HG02610 (cell line): ENCODE measurements at regions not wholly inside any gene's neighbourhood (a gene's known extent, or its start where the extent isn't known, plus 50 kb on each side); places are given as distances from the start of the nearest gene placed in this dataset.
"Not testable (repeated sequence)": the region's sequence is repeated elsewhere in the genome, so short reads cannot be mapped to it uniquely, and the experiment has no call there.

Experiments used
- ATAC-seq: cut with Tn5 transposase; IDR thresholded peaks from one replicate; pipeline ENCODE4 v1.9.1; 2021; ENCODE audit warnings: mild to moderate bottlenecking, moderate library complexity; ENCODE audit not compliant: unreplicated experiment

GRCh38 chr15:20348291-20348899, 193.2 kb downstream of the GOLGA6L6 start:
- no peak for ATAC-seq

- ATAC-seq = no peak
These were observed 195.4 kb downstream of the GOLGA6L6 start for GRCh38 chr15:20346082-20346805.

GRCh38 chr15:20345401-20345958, 196.1 kb downstream of the GOLGA6L6 start:
- ATAC-seq = no peak

DNA sequence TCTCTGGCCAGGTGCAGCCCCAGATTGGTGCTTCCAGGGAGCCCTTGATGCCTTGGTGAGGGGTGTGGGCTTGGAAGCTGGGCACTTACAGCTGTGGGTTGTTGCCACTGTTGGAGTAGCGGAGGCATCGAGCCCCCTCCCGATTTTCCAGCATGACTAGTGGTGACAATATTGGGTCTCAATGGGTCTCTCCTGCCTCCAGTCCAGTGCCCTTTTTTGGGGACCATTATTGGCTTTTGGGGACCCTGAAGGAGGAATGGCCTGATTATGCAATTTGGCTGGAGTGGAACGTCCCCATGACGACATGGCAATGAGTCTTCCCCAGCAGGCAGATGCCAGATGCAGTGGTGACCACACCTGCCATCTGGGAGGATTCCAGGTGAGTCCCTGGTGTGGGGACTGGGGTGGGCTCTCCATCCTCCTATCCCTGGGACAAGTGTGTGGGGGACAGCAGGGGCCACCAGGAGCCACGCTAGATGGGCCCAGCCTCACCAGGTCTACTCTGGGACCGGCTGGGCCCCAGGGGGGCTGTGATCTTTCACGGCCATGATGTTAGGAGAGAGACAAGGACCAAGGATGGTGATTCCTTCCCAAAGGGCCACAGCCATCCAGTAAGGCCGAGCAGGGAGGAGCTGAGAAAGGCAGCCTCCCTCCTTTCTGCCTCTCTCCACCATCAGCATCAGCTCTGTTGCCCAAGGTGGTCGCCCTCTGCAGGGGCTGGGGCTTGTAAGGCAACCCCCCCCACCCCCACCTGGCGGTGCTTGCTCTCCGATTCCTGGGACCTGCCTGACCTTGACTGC, 196.8 kb downstream of the GOLGA6L6 start:
- no peak for ATAC-seq

GRCh38 chr15:20343395-20344211, 198.0 kb downstream of the GOLGA6L6 start:
- ATAC-seq = not testable (repeated sequence)

GRCh38 chr15:20342601-20343394, 198.8 kb downstream of the GOLGA6L6 start:
- not testable (repeated sequence) for ATAC-seq

DNA sequence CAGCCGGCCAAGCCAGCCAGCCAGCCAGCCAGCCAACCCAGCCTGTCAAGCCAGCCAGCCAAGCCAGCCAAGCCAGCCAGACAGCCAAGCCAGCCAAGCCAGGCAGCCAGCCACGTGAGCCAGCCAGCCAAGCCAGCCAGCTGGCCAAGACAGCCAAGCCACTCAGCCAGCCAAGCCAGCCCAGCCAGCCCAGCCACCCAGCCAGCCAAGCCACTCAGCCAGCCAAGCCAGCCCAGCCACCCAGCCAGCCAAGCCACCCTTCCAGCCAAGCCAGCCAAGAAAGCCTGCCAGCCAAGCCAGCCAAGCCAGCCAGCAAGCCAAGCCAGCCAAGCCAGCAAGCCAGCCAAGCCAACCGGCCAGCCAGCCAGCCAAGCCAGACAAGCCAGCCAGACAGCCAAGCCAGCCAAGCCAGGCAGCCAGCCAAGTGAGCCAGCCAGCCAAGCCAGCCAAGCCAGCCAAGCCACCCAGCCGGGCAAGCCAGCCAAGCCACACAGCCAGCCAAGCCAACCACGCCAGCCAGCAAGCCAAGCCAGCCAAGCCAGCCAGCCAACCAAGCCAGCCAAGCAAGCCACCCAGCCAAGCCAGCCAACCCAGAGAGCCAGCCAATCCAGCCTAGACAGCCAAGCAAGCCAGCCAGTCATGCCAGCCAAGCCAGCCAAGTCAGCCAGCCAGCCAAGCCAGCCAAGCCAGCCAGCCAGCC, 199.5 kb downstream of the GOLGA6L6 start:
- ATAC-seq = no peak

- no peak for ATAC-seq
These were observed 200.5 kb downstream of the GOLGA6L6 start for GRCh38 chr15:20340931-20341661.

DNA sequence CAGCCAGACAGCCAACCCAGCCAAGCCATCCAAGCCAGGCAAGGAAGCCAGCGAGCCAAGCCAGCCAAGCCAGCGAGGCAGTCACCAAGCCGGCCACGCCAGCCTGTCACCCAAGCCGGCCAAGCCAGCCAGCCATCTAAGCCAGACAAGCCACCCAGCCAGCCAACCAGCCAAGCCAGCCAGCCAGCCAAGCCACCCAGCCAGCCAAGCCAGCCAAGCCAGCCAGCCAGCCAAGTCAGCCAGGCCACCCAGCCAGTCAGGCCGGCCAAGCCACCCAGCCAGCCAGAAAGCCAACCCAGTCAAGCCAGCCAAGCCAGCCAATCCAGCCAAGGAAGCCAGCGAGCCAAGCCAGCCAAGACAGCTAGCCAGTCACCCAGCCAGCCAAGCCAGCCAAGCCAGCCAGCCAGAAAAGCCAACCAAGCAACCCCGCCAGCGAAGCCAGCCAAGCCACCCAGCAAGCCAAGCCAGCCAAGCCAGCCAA, 201.2 kb downstream of the GOLGA6L6 start:
- ATAC-seq = no peak

DNA sequence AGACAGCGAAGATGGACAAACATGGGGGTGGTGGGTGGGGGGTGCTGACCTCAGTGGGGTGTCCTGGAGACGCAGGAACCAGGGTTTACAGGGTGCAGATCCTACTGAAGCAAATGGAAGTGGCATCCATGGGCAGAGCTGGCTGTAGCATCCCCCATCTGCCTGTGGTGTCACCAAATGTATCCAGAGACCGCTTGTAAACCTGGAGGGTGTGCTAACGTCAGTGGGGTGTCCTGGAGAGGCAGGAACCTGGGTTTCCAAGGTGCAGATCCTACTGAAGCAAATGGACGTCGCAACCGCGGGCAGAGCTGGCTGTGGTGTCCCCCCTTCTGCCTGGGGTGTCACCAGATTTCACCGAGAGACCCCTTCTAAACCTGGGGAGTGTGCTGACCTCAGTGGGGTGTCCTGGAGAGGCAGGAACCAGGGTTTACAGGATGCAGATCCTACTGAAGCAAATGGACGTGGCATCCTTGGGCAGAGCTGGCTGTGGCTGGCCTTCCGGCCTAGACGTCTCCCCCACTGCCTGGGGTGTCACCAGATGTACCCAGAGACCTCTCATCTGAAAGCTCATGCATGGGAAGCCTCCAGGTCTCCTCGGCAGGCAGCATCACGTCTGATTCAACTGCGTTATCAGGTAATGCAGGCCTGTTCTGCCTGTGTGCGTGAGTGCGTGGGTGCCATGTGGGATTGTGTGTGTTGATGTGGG, 202.4 kb downstream of the GOLGA6L6 start:
- ATAC-seq = not testable (repeated sequence)

- not testable (repeated sequence) for ATAC-seq
These were observed 202.9 kb downstream of the GOLGA6L6 start for GRCh38 chr15:20338671-20339070.

DNA sequence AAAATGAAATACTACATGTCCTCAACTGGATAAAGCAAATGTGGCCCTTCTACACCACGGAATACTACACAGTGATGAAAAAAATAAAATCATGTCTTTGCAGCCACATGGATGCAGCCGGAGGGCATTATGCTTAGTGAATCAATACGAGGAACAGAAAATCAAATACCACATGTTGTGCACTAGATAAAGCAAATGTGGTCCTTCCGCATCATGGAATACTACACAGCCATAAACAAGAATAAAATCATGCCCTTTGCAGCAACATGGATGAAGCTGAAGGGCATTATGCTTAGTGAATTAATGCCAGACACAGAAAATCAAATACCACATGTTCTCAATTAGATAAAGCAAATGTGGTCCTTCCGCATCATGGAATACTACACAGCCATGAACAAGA, 204.4 kb downstream of the GOLGA6L6 start:
- not testable (repeated sequence) for ATAC-seq

- ATAC-seq = not testable (repeated sequence)
These were observed 207.1 kb downstream of the GOLGA6L6 start for GRCh38 chr15:20334451-20334850.

GRCh38 chr15:20325751-20326150, 215.8 kb downstream of the GOLGA6L6 start:
- ATAC-seq = not testable (repeated sequence)

DNA sequence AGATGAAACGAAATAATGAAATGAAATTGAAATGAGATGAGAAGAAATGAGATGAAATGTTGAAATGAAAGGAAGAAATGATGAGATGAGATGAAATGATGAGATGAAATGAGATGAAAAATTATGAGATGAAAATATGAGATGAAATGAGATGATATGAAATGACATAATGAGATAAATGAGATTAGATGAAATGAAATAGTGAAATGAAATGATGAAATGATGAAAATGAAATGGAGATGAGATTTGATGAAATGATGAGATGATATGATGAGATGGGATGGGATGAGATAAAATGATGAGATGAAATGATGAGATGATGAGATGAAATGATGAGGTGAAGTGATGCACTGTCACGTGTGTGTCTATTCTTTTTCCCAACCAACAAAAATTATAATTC, 224.5 kb downstream of the GOLGA6L6 start:
- ATAC-seq = not testable (repeated sequence)

DNA sequence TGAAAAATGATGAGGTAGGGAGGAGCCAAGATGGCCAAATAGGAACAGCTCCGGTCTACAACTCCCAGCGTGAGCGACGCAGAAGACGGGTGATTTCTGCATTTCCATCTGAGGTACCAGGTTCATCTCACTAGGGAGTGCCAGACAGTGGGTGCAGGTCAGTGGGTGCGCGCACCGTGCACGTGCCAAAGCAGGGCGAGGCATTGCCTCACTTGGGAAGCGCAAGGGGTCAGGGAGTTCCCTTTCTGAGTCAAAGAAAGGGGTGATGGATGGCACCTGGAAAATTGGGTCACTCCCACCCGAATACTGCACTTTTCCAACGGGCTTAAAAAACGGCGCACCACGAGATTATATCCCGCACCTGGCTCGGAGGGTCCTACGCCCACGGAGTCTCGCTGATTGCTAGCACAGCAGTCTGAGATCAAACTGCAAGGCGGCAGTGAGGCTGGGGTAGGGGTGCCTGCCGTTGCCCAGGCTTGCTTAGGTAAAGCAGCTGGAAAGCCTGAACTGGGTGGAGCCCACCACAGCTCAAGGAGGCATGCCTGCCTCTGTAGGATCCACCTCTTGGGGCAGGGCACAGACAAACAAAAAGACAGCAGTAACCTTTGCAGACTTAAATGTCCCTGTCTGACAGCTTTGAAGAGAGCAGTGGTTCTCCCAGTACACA, 230.5 kb downstream of the GOLGA6L6 start:
- not testable (repeated sequence) for ATAC-seq

DNA sequence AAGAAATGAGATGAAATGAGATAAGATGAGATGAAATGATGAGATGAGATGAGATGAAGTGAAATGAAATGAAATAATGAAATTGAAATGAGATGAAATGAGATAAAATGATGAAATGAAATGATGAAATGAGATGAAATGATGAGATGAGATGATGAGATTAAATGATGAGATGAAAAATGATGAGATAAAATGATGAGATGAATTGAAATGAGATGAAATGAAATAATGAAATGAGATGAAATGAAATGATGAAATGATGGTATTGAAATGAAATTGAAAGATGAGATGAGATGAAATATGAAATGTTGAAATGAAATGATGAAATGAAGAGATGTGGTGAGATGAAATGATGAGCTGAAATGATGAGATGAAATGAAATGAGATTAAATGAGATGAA, 231.0 kb downstream of the GOLGA6L6 start:
- no peak for ATAC-seq
